Jurkat, Clone E6-1 (cell line): ENCODE measurements at regions not wholly inside any gene's neighbourhood (a gene's known extent, or its start where the extent isn't known, plus 50 kb on each side); places are given as distances from the start of the nearest gene placed in this dataset.

Source experiments
- DNase-seq: peaks from one replicate; pipeline ENCODE4 v3.0.0-alpha.2; 2011; ENCODE audit warnings: low read depth, low spot score
- H3K4me3 ChIP-seq: 2 replicates; pipeline ENCODE4 v1.5.1; 2011; ENCODE audit warnings: mild to moderate bottlenecking, low read length, control low read depth, moderate library complexity

DNA sequence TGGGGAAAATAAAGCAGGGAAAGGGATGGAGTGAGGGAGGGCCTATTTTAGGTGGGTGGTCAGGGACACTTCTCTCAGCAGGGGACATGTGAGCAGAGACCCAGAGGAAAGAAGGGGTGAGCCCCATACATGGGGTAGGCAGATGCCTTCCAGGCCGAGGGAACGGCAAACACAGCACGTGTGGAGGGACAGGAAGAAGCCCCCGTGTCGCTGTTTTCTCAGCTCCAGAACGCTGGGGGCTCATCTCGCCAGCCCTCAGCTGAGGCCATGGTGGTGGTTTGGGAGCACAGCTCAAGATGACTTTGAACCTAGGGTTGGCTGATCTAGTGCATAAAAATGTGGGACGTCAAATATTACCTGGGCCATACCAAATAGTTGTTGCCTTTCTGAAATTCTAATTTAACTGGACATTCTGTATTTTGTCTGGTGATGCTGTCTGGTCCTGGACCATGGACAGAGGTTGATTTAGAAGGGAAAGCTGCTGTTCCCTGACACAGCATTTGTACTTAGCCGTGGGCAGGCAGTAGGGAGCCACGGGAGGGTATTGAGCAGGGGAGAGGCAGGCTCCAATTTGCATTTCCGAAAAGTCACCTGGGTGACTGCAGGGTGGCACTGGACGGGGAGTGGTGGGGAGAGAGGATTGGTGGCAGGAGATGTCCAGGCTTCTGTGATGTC is 53.1 kb upstream of the RUNX3 start:
- no peak for DNase-seq
- no peak overlapping the region for H3K4me3 ChIP-seq

DNA sequence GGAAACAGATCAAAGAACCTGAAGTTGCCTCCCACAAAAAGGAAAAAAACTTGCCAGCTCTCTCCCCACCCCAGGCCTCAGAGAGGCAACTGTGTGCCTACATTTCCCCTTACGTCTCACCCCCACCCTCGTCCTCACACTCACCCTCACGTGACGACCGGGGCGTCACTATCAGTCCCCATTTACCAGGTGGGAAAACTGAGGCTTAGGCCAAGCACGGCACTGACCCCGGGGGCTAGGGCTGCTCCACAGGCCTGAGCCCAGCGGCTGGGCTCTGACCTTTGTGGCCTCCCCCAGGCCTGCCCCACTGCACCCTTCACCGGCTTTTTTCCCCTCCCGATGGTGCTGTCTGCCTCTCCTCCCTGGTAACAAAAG is 51.5 kb upstream of the RUNX3 start:
- DNase-seq, result peak; percentile 40
- H3K4me3 ChIP-seq, result no peak overlapping the region

DNA sequence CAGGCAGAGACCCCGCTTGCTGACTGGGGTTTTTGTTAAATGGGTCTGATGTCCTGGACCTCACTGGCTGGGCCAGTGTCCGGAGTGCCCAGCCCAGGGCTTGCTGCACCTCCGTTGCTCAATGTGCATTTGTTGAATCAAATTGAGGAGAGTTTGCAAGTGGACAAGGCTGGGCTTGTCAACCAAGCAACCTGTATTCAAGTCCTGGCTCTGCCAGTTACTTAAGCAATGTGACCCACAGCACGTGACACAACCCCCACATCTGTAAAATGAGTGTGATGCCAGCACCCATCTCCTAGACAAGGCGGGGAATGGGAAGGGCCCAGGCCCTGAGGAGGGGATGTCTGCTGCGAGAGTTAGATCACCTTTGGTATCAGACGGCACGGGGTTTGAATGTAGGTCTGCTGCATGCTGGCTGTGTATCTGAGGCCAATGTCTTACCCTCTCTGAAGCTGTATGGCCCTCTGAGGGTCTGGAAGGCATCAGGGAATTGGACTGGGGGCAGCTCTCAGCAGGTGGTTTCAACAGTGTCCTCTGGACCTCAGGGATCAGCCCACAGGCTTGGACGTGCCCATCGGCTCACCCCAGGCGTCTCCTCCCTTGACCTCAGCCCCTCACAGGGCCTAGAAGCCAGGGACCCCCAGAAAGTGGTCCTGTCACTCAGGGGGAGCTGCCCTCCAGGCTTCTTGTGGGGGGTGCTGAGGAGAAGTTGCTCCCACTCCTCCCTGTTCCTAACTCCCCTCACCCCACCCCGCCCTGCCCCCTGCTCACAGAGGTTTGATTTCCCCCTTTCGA is 51.0 kb upstream of the RUNX3 start:
- DNase-seq, result no peak
- no peak overlapping the region for H3K4me3 ChIP-seq
